ENCODE measurements at regions not wholly inside any gene's neighbourhood (a gene's known extent, or its start where the extent isn't known, plus 50 kb on each side); places are given as distances from the start of the nearest gene placed in this dataset.

DNA sequence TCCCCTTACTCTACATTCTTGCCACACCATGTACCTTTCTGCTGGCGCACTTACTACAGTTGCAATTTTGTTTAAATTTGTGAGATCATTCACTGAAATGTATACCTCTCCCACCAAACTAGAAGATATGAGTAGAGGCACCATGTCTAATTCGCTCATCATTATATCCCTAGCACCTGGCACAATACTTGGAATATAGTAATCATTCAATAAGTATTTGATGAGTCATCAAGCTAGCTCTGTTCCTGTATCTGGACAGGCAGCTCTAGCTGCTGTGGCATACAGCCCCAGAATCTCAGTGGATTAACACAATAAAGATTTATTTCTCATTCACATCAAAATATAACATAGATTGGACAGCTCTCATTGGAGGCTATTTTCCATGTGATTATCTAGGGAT lies 245.9 kb downstream of the IDS start:
- DNase-seq (ENCODE audit: low read depth), result peak; percentile 52
- Histone ChIP-seq H3K36me3 (ENCODE audit: control insufficient read depth, insufficient read depth, low read length) (no peaks in the 10 kb centered on the region), H3K27me3 (ENCODE audit: control insufficient read depth, insufficient read depth, low read length) (no peaks in the 10 kb centered on the region), H3K4me3 (ENCODE audit: low read depth, low read length) (no peak overlapping the region)
- no peak for FAIRE-seq
- TF ChIP-seq, protein P1, sequence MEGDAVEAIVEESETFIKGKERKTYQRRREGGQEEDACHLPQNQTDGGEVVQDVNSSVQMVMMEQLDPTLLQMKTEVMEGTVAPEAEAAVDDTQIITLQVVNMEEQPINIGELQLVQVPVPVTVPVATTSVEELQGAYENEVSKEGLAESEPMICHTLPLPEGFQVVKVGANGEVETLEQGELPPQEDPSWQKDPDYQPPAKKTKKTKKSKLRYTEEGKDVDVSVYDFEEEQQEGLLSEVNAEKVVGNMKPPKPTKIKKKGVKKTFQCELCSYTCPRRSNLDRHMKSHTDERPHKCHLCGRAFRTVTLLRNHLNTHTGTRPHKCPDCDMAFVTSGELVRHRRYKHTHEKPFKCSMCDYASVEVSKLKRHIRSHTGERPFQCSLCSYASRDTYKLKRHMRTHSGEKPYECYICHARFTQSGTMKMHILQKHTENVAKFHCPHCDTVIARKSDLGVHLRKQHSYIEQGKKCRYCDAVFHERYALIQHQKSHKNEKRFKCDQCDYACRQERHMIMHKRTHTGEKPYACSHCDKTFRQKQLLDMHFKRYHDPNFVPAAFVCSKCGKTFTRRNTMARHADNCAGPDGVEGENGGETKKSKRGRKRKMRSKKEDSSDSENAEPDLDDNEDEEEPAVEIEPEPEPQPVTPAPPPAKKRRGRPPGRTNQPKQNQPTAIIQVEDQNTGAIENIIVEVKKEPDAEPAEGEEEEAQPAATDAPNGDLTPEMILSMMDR (IDR thresholded peaks at IDR 0.05; ENCODE audit: insufficient read depth, low read length, severe bottlenecking), result no peak

DNA sequence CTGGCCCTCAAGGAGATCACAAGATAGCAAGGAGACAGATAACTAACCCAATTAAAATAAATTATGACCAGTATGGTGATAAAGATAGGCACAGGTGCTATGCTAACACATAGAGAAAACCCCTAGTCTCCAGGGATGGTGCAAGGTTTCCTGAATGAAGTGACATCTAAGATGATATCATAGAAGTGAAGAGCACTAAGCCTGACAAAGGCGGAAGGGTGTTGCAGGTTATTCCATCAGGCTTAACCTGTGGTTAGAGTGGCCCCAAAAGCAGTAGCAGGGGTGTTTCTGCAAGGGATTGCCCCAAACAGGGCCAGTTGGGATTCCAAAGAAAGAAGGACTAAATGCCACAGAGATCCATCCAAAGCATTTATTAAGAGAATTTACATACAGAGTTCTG lies 249.2 kb downstream of the IDS start:
- no peak for FAIRE-seq
- DNase-seq (ENCODE audit: low read depth), result no peak
- H3K36me3 ChIP-seq (ENCODE audit: control insufficient read depth, insufficient read depth, low read length), result no peaks in the 10 kb centered on the region

DNA sequence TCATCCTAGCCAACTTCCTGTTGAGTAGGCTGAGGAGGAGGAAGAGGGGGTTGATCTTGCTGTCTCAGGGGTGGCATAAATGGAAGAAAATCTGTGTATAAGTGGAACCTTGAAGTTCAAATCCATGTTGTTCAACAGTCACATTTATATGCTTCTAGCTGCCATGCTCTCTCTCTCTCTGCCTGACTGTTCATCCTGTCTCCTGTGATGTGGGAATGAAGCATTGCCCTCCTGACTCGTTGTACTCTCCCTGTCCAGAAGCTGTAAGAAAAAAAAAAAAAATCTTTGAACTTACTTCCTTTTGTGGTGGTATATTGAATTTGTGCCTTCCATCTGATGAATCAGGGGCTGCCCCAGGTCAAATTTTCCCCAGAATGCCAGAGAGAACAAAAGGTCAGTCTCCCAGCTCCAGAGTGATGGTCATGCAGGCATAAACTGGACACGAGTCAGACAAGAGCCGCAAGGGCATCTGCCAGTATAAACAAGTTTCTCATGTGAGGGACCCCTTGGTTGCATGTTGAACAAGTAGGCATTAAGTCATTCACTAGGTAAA lies 257.0 kb downstream of the IDS start:
- H3K4me3 ChIP-seq (ENCODE audit: low read depth, low read length), result no peak overlapping the region
- H3K36me3 ChIP-seq (ENCODE audit: control insufficient read depth, insufficient read depth, low read length), result no peaks in the 10 kb centered on the region
- DNase-seq (ENCODE audit: low read depth) (peak; percentile 5), FAIRE-seq (no peak)
- TF ChIP-seq, protein P1 (IDR thresholded peaks at IDR 0.05; ENCODE audit: insufficient read depth, low read length, severe bottlenecking), result no peak
- H3K27me3 ChIP-seq (ENCODE audit: control insufficient read depth, insufficient read depth, low read length), result no peaks in the 10 kb centered on the region

More for the DNA sequence above, 249.2 kb downstream of the IDS start:
- TF ChIP-seq, protein P1 (IDR thresholded peaks at IDR 0.05; ENCODE audit: insufficient read depth, low read length, severe bottlenecking), result no peak
- Histone ChIP-seq H3K27me3 (ENCODE audit: control insufficient read depth, insufficient read depth, low read length) (no peaks in the 10 kb centered on the region), H3K4me3 (ENCODE audit: low read depth, low read length) (no peak overlapping the region)

DNA sequence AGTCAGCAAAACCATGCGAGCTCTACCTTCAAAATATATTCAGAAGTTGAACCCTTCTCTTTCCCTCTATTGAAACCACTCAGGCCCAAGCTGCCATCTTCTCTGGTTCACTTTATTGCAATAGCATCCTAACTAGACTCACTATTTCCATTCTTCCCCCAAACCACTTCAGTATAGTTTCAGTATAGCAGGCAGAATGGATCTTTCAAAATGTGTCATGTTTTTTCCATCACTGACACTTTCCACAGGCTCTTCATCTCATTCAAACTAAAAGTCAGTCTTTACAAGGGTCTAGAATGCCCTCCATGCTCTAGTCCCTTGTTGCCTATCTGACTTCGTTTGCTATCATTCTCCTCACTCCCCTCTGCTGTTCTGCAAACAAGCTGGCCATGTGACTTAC lies 274.4 kb downstream of the IDS start:
- Histone ChIP-seq H3K36me3 (ENCODE audit: control insufficient read depth, insufficient read depth, low read length) (no peaks in the 10 kb centered on the region), H3K4me3 (ENCODE audit: low read depth, low read length) (no peak overlapping the region), H3K27me3 (ENCODE audit: control insufficient read depth, insufficient read depth, low read length) (no peaks in the 10 kb centered on the region)
- TF ChIP-seq, protein P1 (IDR thresholded peaks at IDR 0.05; ENCODE audit: insufficient read depth, low read length, severe bottlenecking), result no peak
- FAIRE-seq (no peak), DNase-seq (ENCODE audit: low read depth) (no peak)

DNA sequence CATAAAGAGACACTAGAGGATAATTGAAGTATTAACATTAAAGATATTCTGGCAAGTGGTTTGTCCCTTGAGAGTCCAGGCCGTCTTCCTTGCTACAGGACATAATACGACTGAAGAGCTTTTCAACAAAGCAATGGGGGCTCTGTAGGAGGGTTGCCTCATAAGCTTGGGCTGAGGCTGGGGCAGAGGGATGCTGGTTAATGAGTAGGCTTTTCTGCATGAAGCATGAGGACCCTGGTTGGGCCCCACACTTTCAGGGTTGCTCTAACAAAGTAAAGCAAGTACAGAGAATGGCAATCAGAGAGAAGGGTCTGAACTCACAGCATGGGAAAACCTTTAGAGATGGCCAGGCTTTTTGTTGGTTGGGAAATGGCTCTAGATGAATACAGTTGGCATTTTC lies 281.3 kb downstream of the IDS start:
- TF ChIP-seq, protein P1 (IDR thresholded peaks at IDR 0.05; ENCODE audit: insufficient read depth, low read length, severe bottlenecking), result no peak
- DNase-seq (ENCODE audit: low read depth) (no peak), FAIRE-seq (no peak)
- no peak overlapping the region for H3K4me3 ChIP-seq (ENCODE audit: low read depth, low read length)
- H3K27me3 ChIP-seq (ENCODE audit: control insufficient read depth, insufficient read depth, low read length), result no peaks in the 10 kb centered on the region
- no peaks in the 10 kb centered on the region for H3K36me3 ChIP-seq (ENCODE audit: control insufficient read depth, insufficient read depth, low read length)

DNA sequence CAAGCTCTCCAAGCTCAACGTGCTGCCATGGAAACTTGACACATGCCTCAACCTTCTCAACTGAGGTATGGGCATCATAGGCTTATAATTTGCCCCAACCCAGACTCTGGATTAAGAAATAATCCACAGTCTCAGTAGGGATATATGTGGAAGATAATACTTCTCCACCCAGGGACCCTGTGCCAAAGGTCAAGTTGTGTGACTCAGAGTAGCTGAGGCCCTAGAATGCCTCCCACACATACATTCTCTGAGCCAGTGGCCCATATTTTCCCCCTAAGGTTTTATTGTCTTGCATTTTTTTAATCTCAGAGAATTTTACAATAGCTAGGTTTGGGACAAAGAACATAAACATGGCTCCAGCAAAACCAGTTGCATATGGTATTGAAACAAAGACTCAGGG lies 283.1 kb downstream of the IDS start:
- TF ChIP-seq, protein P1 (IDR thresholded peaks at IDR 0.05; ENCODE audit: insufficient read depth, low read length, severe bottlenecking), result no peak
- Histone ChIP-seq H3K36me3 (ENCODE audit: control insufficient read depth, insufficient read depth, low read length) (no peaks in the 10 kb centered on the region), H3K27me3 (ENCODE audit: control insufficient read depth, insufficient read depth, low read length) (no peaks in the 10 kb centered on the region), H3K4me3 (ENCODE audit: low read depth, low read length) (no peak overlapping the region)
- FAIRE-seq (no peak), DNase-seq (ENCODE audit: low read depth) (no peak)

All from bronchial epithelial cell (primary cell).